Right hindlimb (tissue), 1 donor: ENCODE measurements at regions not wholly inside any gene's neighbourhood (a gene's known extent, or its start where the extent isn't known, plus 50 kb on each side); places are given as distances from the start of the nearest gene placed in this dataset.

Source experiments
- DNase-seq: peaks from one replicate; pipeline ENCODE4 v3.0.0-alpha.2; 2018

DNA sequence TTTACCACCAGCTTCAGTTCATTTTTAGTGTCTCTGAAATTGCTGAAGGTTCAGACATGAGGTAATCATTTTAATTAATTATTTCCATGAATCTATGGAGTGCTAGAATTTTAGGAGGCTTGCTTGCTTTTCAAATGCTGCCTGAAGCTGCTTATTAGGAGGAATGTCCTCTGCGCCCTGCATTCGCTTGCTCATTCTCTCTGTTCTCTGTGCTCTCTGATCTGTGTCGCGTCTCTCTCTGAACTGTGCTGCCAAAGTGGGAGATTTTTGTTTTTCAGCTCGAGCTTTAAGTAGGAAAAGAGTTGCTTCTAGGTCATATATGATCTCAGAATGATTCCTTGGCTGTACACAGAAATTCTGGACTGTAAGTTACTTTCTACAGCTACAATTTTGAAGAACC, 101.7 kb upstream of the PRR16 start:
- no peak for DNase-seq

- DNase-seq: no peak
Measured at GRCh38 chr5:120365656-120366446, 98.2 kb upstream of the PRR16 start.

DNA sequence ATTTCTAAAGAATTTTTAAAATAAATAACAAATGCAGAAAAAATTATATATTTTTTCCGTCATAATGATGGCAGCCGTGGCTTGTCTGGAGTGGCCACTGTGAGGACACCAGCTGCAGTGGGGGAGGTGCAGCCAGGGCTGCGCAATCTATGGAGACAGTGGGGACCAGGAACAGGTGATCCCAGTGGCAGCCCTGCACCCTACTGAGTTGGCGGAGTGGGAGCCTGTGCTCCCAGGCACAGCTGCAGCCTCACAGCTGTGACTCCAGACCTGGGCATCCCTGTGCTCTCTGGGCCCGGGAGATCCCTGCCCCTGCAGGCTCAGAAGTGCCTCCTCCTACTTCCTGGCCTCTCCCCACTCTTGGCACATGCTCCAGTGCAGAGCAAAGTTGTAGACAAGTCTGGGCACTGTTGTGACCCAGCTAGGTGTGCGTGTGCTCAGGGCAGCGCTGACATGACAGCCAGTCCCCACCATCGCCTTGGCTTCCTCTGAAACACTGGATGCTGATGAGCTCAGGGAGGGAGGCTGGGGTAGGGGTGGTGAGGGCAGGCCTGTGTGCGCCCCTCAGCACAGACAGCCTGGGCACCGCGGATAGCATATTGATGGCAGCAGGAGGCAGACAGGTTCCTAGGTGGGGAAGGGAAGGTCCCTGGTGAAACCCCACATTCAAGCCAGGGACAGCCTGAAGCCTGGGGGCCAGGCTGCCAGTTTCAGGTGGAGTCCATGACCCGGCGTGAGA, 96.0 kb upstream of the PRR16 start:
- no peak for DNase-seq

- no peak for DNase-seq
Measured at GRCh38 chr5:120368923-120369715, 95.0 kb upstream of the PRR16 start.

- no peak for DNase-seq
Measured at GRCh38 chr5:120372899-120373298, 91.2 kb upstream of the PRR16 start.

- DNase-seq: no peak
Measured at GRCh38 chr5:120375248-120375647, 88.9 kb upstream of the PRR16 start.

GRCh38 chr5:120380644-120381043, 83.5 kb upstream of the PRR16 start:
- no peak for DNase-seq

DNA sequence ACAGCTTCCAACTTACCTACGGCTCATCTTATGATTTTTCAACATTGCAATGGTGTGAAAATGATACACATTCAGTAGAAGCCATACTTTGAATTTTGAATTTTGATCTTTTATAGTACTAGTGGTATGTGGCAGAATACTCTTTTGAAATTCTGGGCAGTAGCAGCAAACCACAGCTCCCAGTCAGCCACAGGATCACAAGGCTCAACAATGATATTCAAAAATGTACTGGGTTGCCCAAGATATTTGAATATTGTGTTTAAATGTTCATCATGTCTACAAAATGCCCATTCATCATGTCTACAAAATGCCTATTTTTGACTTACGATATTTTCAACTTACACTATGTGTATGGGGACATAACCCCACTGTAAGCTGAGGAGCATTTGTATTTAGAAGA, 81.3 kb upstream of the PRR16 start:
- DNase-seq: no peak

- DNase-seq: no peak
Measured at GRCh38 chr5:120386981-120387380, 77.1 kb upstream of the PRR16 start.

- no peak for DNase-seq
Measured at GRCh38 chr5:120388016-120388781, 75.9 kb upstream of the PRR16 start.

- no peak for DNase-seq
Measured at GRCh38 chr5:120394259-120394658, 69.8 kb upstream of the PRR16 start.

GRCh38 chr5:120396186-120396585, 67.9 kb upstream of the PRR16 start:
- no peak for DNase-seq

GRCh38 chr5:120400356-120400755, 63.7 kb upstream of the PRR16 start:
- DNase-seq: no peak

DNA sequence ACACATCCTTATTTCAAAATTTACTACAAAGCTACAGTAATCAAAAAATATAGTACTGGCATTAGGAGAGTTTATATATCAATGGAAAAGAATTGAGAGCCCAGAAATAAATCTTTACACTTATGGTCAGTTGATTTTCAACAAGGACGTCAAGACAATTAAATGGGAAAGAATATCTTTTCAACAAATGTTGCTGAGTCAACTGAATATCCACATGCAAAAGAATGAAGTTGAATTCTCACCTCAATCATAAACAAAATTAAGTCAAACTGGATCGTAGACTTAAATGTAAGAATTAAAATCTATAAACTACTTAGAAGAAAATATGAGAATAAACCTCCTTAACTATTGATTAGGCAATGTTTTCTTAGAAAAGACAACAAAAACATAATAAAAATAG, 61.5 kb upstream of the PRR16 start:
- no peak for DNase-seq

DNA sequence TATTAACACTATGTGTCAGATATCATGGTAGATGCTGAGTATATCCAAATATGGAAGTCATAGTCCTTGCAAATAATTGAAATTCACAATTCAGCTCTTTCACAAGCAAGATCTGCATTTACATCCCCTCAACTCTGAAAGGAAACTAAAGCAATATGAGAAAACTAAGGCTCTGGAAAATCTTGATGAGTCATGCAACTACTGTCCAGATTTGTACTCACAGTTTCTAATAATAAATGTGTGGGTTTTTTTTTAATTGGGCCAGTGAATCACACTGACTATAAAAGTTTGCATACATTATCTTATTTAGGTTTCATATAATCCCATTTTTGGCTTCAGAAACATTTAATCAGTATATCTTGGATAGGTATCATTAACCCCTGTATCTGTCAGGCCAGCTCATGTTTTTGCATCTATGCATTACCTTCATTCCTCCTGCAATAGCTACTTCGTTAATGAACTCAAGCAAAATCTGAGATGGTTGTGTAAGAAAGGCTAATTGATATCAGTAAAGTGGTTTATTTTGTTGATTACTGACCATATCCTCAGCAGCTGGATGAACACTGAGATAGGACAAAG, 58.7 kb upstream of the PRR16 start:
- DNase-seq: no peak

DNA sequence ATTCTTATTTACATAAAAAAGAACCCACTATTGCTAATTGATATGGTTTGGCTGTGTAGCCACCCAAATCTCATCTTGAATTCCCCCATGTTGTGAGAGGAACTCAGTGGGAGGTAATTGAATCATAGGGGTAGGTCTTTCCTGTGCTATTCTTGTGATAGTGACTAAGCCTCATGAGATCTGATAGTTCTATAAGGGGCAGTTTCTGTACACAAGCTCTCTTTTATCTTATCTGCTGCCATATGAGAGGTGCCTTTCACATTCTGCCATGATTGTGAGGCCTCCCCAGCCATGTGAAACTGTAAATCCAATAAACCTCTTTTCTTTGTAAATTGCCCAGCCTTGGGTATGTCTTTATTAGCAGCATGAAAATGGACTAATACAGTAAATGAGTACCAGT, 58.2 kb upstream of the PRR16 start:
- DNase-seq: no peak

DNA sequence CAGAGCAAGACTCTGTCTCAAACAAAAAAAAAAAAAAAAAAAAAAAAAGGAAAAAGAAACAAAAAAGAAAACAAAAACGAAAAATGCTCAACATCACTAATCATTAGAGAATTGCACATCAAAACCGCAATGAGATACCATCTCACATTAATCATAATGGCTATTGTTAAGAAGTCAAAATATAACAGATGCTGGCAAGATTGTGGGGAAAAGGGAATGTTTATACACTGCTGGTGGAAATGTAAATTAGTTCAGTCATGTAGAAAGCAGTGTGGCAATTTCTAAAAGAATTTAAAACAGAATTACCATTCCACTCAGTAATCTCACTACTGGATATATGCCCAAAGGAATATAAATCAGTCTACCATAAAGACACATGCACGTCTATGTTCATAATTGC, 50.4 kb upstream of the PRR16 start:
- no peak for DNase-seq
